CD14-positive monocyte (primary cell): ENCODE measurements at regions not wholly inside any gene's neighbourhood (a gene's known extent, or its start where the extent isn't known, plus 50 kb on each side); places are given as distances from the start of the nearest gene placed in this dataset.

Experiments used
- DNase-seq, 3 donors: peaks; one replicate each; pipeline ENCODE4 v3.0.0-alpha.2; 2011 to 2022
- H2AFZ ChIP-seq: 2 replicates; pipeline ENCODE4 v1.6.0; 2012; ENCODE audit warnings: mild to moderate bottlenecking, low read depth, low read length, inconsistent platforms; ENCODE audit not compliant: insufficient read depth, poor library complexity, severe bottlenecking
- H3K27ac ChIP-seq, 2 donors: 1 replicate in 1 of 2; 2 replicates in 1 of 2; pipeline ENCODE4 v1.5.1; 2012 to 2013; ENCODE audit warnings: low read length in 2 of 2, control low read depth in 1 of 2, inconsistent platforms in 1 of 2, low read depth in 1 of 2, mild to moderate bottlenecking in 1 of 2
- H3K27me3 ChIP-seq, 2 donors: one replicate each; pipeline versions ENCODE4 v1.6.0 to v1.6.1; 2011 to 2013; ENCODE audit warnings: low read length in 2 of 2; ENCODE audit not compliant: control insufficient read depth in 2 of 2, insufficient read depth in 2 of 2
- H3K36me3 ChIP-seq, 2 donors: replicated peaks in 1 of 2; 1 replicate in 1 of 2; 2 replicates in 1 of 2; pipeline versions ENCODE4 v1.5.1 to v1.6.1; 2012 to 2013; ENCODE audit warnings: low read length in 2 of 2, control low read depth in 1 of 2, inconsistent platforms in 1 of 2, mild to moderate bottlenecking in 1 of 2; ENCODE audit not compliant: insufficient read depth in 2 of 2, control insufficient read depth in 1 of 2
- H3K4me1 ChIP-seq, 2 donors: 1 replicate in 1 of 2; 2 replicates in 1 of 2; pipeline versions ENCODE4 v1.5.1 to v1.6.1; 2012 to 2013; ENCODE audit warnings: low read length in 2 of 2, control low read depth in 1 of 2, inconsistent platforms in 1 of 2, mild to moderate bottlenecking in 1 of 2, moderate library complexity in 1 of 2; ENCODE audit not compliant: insufficient read depth in 2 of 2, control insufficient read depth in 1 of 2
- H3K4me2 ChIP-seq: replicated peaks from 2 replicates; pipeline ENCODE3; 2012; ENCODE audit warnings: low read length, moderate library complexity, mild to moderate bottlenecking; ENCODE audit not compliant: poor library complexity, severe bottlenecking; ENCODE audit errors: extremely low read depth
- H3K4me3 ChIP-seq, 3 experiments: fragments of 200-600 bp in 1 of 3; sonication (generic) in 1 of 3; replicated peaks in 1 of 3; 1 replicate in 2 of 3; 2 replicates in 1 of 3; pipeline ENCODE4 v1.5.1; 2011 to 2013; ENCODE audit warnings: low read length in 3 of 3, mild to moderate bottlenecking in 3 of 3, control low read depth in 2 of 3, low read depth in 2 of 3, inconsistent platforms in 1 of 3, moderate library complexity in 1 of 3
- H3K79me2 ChIP-seq: 2 replicates; pipeline ENCODE4 v1.6.0; 2012; ENCODE audit warnings: mild to moderate bottlenecking, control low read depth, inconsistent platforms, low read length, moderate library complexity; ENCODE audit not compliant: insufficient read depth
- H3K9ac ChIP-seq: 2 replicates; pipeline ENCODE4 v1.6.0; 2017; ENCODE audit warnings: low read length, mild to moderate bottlenecking; ENCODE audit not compliant: insufficient read depth, poor library complexity, severe bottlenecking
- H3K9me3 ChIP-seq, 2 donors: replicated peaks in 1 of 2; 1 replicate in 1 of 2; 2 replicates in 1 of 2; pipeline versions ENCODE4 v1.5.1 to v1.6.1; 2012 to 2013; ENCODE audit warnings: low read length in 2 of 2, control low read depth in 1 of 2; ENCODE audit not compliant: control insufficient read depth in 1 of 2, insufficient read depth in 1 of 2
- H4K20me1 ChIP-seq: 2 replicates; pipeline ENCODE4 v1.6.0; 2012; ENCODE audit warnings: mild to moderate bottlenecking, low read length, control low read depth, moderate library complexity; ENCODE audit not compliant: insufficient read depth
- H3K27ac Mint-ChIP-seq, 7 donors: one replicate each; pipeline ENCODE4 v1.8.0; 2020; ENCODE audit warnings: mild to moderate bottlenecking in 7 of 7, mixed read lengths in 7 of 7, moderate library complexity in 6 of 7, inconsistent platforms in 2 of 7
- H3K27me3 Mint-ChIP-seq, 3 donors: one replicate each; pipeline ENCODE4 v1.8.0; 2021 to 2022; ENCODE audit warnings: low read depth in 3 of 3, mild to moderate bottlenecking in 3 of 3, mixed read lengths in 3 of 3, moderate library complexity in 3 of 3, inconsistent platforms in 1 of 3
- H3K36me3 Mint-ChIP-seq, 2 donors: one replicate each; pipeline ENCODE4 v1.8.0; 2020; ENCODE audit warnings: mixed read lengths in 2 of 2, inconsistent platforms in 1 of 2, mild to moderate bottlenecking in 1 of 2
- H3K4me1 Mint-ChIP-seq: one replicate; pipeline ENCODE4 v1.8.0; 2020; ENCODE audit warnings: mild to moderate bottlenecking, mixed read lengths
- H3K4me3 Mint-ChIP-seq, 2 donors: one replicate each; pipeline ENCODE4 v1.8.0; 2020; ENCODE audit warnings: mild to moderate bottlenecking in 2 of 2, mixed read lengths in 2 of 2, moderate library complexity in 1 of 2
- H3K9me3 Mint-ChIP-seq, 7 donors: one replicate each; pipeline ENCODE4 v1.8.0; 2020 to 2022; ENCODE audit warnings: mixed read lengths in 7 of 7, mild to moderate bottlenecking in 6 of 7, moderate library complexity in 6 of 7, inconsistent platforms in 2 of 7
- WGBS: methylation state at CpG from one replicate; pipeline ENCODE4 v1.1.5; 2013; ENCODE audit warnings: missing lambda C conversion rate; ENCODE audit not compliant: insufficient coverage; 5-methylcytosine and 5-hydroxymethylcytosine counted together
- intact Hi-C, 2 donors: fragments of 100-400 bp; cut with micrococcal nuclease; formaldehyde crosslinking; loops; one replicate each; pipeline versions ENCODE4 v1.15.0 to v1.15.1; 2023
- TF ChIP-seq, protein P1 (sequence below): fragments of 200-600 bp; IDR thresholded peaks from one replicate; pipeline ENCODE4 v1.8.0; 2022; ENCODE audit warnings: antibody characterized with exemption, mild to moderate bottlenecking

DNA sequence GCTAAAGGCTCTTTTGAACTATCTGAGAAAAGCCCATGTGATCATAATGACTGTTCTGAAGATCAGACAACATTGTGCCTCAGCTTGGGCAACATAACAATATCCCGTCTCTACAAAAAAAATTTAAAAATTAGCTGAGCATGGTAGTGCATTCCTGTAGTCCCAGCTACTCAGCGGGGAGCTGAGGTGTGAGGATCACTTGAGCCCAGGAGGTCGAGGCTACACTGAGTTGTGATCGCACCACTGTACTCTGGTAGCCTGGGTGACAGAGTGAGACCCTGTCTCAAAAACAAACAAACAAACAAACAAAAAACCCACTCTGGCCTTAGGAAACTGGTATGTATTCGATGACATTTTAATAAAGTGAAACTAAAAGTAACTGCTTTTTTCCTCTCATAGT, 1526.8 kb upstream of the TENM4 start:
- H3K4me3 ChIP-seq: no peak overlapping the region
- no peak overlapping the region for H3K4me2 ChIP-seq
- Mint-ChIP-seq H3K27ac (no peak overlapping the region), H3K4me1 (no peaks in the 10 kb centered on the region), H3K36me3 (no peaks in the 10 kb centered on the region), H3K4me3 (no peak overlapping the region), H3K9me3 (peaks cover 0 to 4% (median 2%) of the 10 kb centered on the region in 7 donors), H3K27me3 (peaks cover 0 to 3% (median 0%) of the 10 kb centered on the region in 3 donors)
- H3K79me2 ChIP-seq: no peaks in the 10 kb centered on the region
- TF ChIP-seq, protein P1, sequence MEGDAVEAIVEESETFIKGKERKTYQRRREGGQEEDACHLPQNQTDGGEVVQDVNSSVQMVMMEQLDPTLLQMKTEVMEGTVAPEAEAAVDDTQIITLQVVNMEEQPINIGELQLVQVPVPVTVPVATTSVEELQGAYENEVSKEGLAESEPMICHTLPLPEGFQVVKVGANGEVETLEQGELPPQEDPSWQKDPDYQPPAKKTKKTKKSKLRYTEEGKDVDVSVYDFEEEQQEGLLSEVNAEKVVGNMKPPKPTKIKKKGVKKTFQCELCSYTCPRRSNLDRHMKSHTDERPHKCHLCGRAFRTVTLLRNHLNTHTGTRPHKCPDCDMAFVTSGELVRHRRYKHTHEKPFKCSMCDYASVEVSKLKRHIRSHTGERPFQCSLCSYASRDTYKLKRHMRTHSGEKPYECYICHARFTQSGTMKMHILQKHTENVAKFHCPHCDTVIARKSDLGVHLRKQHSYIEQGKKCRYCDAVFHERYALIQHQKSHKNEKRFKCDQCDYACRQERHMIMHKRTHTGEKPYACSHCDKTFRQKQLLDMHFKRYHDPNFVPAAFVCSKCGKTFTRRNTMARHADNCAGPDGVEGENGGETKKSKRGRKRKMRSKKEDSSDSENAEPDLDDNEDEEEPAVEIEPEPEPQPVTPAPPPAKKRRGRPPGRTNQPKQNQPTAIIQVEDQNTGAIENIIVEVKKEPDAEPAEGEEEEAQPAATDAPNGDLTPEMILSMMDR: no peak
- H4K20me1 ChIP-seq: no peaks in the 10 kb centered on the region
- no peaks in the 10 kb centered on the region for H3K27me3 ChIP-seq
- H3K36me3 ChIP-seq: no peaks in the 10 kb centered on the region
- no peak overlapping the region for H2AFZ ChIP-seq
- DNase-seq: no peak
- no peak overlapping the region for H3K27ac ChIP-seq
- WGBS: no CpG with 5 or more reads among the region's 5 CpGs
- H3K4me1 ChIP-seq: no peaks in the 10 kb centered on the region
- H3K9ac ChIP-seq: no peak overlapping the region
- H3K9me3 ChIP-seq: no peaks in the 10 kb centered on the region
- intact Hi-C loops: no loop called here

DNA sequence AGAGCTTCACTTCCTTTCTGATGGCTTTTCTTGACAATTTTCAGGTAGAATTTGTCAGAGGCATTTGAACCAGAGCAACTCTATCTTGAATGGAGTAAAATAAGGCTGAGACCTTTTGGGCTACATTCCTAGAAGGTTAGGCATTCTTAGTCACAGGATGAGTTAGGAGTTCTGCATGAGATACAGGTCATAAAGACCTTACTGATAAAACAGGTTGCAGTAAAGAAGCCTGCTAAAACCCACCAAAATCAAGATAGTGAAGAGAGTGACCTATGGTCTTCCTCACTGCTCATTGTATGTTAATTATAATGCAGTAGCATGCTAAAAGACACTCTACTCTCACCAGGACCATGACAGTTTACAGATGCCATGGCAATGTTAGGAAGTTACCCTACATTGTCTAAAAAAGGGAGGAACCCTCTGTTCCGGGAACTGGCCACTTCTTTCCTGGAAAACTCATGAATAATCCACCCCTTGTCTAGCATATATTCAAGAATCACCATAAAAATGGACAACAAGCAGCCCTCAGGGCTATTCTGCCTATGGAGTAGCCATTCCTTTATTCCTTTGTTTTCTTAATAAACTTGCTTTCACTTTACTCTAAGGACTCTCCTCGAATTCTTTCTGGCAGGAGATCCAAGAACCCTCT, 1519.7 kb upstream of the TENM4 start:
- H3K27ac Mint-ChIP-seq: no peak overlapping the region
- no CpG with 5 or more reads among the region's 2 CpGs for WGBS

More for the DNA sequence above, 1519.7 kb upstream of the TENM4 start:
- Histone ChIP-seq H3K27me3 (no peaks in the 10 kb centered on the region), H3K36me3 (no peaks in the 10 kb centered on the region), H3K4me2 (no peak overlapping the region), H3K27ac (no peak overlapping the region), H3K4me3 (no peak overlapping the region), H3K9me3 (peaks cover 0 to 4% of the 10 kb centered on the region in 2 donors), H2AFZ (no peak overlapping the region), H3K4me1 (no peaks in the 10 kb centered on the region), H3K79me2 (no peaks in the 10 kb centered on the region), H4K20me1 (no peaks in the 10 kb centered on the region), H3K9ac (no peak overlapping the region)
- Mint-ChIP-seq H3K4me1 (no peaks in the 10 kb centered on the region), H3K4me3 (no peak overlapping the region), H3K36me3 (no peaks in the 10 kb centered on the region), H3K27me3 (peaks cover 0 to 2% (median 0%) of the 10 kb centered on the region in 3 donors), H3K9me3 (peaks cover 0 to 6% (median 2%) of the 10 kb centered on the region in 7 donors)
- DNase-seq: no peak
- TF ChIP-seq, protein P1: no peak
- intact Hi-C loops: no loop called here
